ENCODE measurements at regions not wholly inside any gene's neighbourhood (a gene's known extent, or its start where the extent isn't known, plus 50 kb on each side); places are given as distances from the start of the nearest gene placed in this dataset.

GRCh38 chr5:170168002-170168401 is 62.3 kb downstream of the FOXI1 start:
- Histone ChIP-seq H3K23ac (ENCODE audit: insufficient read length, low read depth, low read length) (no peak overlapping the region), H2BK120ac (ENCODE audit: low read depth, low read length, poor library complexity, severe bottlenecking) (no peak overlapping the region), H4K8ac (replicated peaks; ENCODE audit: insufficient read length, low read depth, low read length) (no peak overlapping the region), H3K14ac (ENCODE audit: insufficient read depth, low read length) (no peak overlapping the region), H3K4me1 (ENCODE audit: insufficient read depth, low read length) (no peaks in the 10 kb centered on the region), H3K9ac (ENCODE audit: extremely low read depth, insufficient read length, low read length) (no peak overlapping the region), H4K5ac (ENCODE audit: insufficient read length, low read depth, low read length) (no peak overlapping the region), H3K9me3 (ENCODE audit: control insufficient read depth, low read depth, low read length) (no peaks in the 10 kb centered on the region), H3T11ph (ENCODE audit: low read length) (no peak overlapping the region), H2BK5ac (ENCODE audit: insufficient read length, low read length) (no peak overlapping the region), H3K4me2 (ENCODE audit: insufficient read depth, insufficient read length, low read length) (no peak overlapping the region), H2AK5ac (ENCODE audit: insufficient read length, low read length) (no peak overlapping the region), H2AFZ (ENCODE audit: low read length) (no peak overlapping the region), H2BK20ac (ENCODE audit: low read depth, low read length, poor library complexity, severe bottlenecking) (no peak overlapping the region), H4K20me1 (ENCODE audit: control insufficient read depth, insufficient read depth, insufficient read length) (no peaks in the 10 kb centered on the region), H3K27me3 (ENCODE audit: insufficient read depth, low read length) (no peaks in the 10 kb centered on the region), H3K79me2 (ENCODE audit: insufficient read depth, low read length) (no peaks in the 10 kb centered on the region), H3K4ac (ENCODE audit: low read depth, low read length) (no peak overlapping the region), H3K18ac (ENCODE audit: insufficient read length, low read depth, low read length) (no peak overlapping the region), H3K27ac (ENCODE audit: insufficient read length, low read depth, low read length) (no peak overlapping the region), H3K56ac (ENCODE audit: insufficient read length, low read depth, low read length) (no peak overlapping the region), H3K79me1 (ENCODE audit: insufficient read depth, low read depth, low read length, poor library complexity, severe bottlenecking) (no peaks in the 10 kb centered on the region), H3K23me2 (ENCODE audit: insufficient read length, low read depth, low read length, poor library complexity, severe bottlenecking) (no peaks in the 10 kb centered on the region), H4K91ac (ENCODE audit: insufficient read length, low read depth, low read length) (no peak overlapping the region), H2BK15ac (ENCODE audit: low read depth, low read length) (no peak overlapping the region), H2BK12ac (ENCODE audit: insufficient read length, low read depth, low read length) (no peak overlapping the region)
- H3K27me3 Mint-ChIP-seq (ENCODE audit: low read depth) = peaks cover 12% of the 10 kb centered on the region
- H3K9me3 Mint-ChIP-seq = no peaks in the 10 kb centered on the region
- H3K4me1 Mint-ChIP-seq = peaks cover 3 to 7% of the 10 kb centered on the region in 2 experiments; a peak in 3 of 4 replicates
- H3K4me3 Mint-ChIP-seq = no peak overlapping the region
- no peak for TF ChIP-seq CTCF (conservative IDR thresholded peaks at IDR 0.05)
- no peak overlapping the region for H3K27ac Mint-ChIP-seq
- no CpG with 5 or more reads among the region's 2 CpGs for WGBS (ENCODE audit: extremely low coverage, insufficient read length, low lambda C conversion rate)
- no peak for DNase-seq
- no peaks in the 10 kb centered on the region for H3K36me3 Mint-ChIP-seq (ENCODE audit: insufficient read depth in 1 of 3, low read depth in 3 of 3)

Data from H9 (cell line).